ENCODE measurements at regions not wholly inside any gene's neighbourhood (a gene's known extent, or its start where the extent isn't known, plus 50 kb on each side); places are given as distances from the start of the nearest gene placed in this dataset.
"Not testable (repeated sequence)": the region's sequence is repeated elsewhere in the genome, so short reads cannot be mapped to it uniquely, and the experiment has no call there.

DNA sequence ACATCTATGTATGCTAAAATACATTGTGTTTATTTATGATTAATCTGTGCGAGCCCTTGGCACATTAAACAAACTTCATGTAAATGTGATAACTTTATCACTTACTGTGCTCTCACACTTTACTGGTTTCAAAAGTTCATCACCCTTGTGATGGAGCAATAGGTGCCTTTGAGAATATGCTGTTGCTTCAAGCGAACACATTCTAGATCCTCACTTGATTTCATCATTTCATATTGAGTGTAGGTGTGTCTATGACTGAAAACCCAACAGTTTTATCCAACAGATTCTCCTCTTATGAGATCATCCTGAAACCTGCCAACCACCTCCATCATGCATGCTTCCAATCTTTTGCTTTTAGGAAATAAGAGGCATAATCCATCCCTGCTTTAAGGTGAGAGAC, 854.4 kb downstream of the TMEM121 start:
- no peak overlapping the region for H3K27ac ChIP-seq
- TF ChIP-seq, protein P1, sequence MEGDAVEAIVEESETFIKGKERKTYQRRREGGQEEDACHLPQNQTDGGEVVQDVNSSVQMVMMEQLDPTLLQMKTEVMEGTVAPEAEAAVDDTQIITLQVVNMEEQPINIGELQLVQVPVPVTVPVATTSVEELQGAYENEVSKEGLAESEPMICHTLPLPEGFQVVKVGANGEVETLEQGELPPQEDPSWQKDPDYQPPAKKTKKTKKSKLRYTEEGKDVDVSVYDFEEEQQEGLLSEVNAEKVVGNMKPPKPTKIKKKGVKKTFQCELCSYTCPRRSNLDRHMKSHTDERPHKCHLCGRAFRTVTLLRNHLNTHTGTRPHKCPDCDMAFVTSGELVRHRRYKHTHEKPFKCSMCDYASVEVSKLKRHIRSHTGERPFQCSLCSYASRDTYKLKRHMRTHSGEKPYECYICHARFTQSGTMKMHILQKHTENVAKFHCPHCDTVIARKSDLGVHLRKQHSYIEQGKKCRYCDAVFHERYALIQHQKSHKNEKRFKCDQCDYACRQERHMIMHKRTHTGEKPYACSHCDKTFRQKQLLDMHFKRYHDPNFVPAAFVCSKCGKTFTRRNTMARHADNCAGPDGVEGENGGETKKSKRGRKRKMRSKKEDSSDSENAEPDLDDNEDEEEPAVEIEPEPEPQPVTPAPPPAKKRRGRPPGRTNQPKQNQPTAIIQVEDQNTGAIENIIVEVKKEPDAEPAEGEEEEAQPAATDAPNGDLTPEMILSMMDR (IDR thresholded peaks at IDR 0.05), result no peak
- no peak for TF ChIP-seq ZFX (IDR thresholded peaks at IDR 0.05; ENCODE audit: borderline replicate concordance)

DNA sequence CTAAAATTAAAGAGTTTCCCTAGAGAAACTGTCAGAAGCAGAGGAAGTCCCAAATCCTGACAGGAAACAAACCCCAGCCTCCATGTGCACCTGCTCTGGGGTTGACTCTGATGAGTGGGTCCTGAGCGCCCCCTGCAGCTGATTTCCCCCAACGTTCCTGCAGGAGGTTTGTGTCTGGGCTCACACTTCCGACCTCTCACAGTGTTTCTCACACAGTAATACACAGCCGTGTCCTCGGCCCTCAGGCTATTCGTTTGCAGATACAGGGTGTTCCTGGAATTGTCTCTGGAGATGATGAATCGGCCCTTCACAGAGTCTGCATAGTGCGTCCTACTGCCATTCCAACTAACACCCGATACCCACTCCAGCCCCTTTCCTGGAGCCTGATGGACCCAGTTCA, 862.8 kb downstream of the TMEM121 start:
- not testable (repeated sequence) for H3K27ac ChIP-seq

DNA sequence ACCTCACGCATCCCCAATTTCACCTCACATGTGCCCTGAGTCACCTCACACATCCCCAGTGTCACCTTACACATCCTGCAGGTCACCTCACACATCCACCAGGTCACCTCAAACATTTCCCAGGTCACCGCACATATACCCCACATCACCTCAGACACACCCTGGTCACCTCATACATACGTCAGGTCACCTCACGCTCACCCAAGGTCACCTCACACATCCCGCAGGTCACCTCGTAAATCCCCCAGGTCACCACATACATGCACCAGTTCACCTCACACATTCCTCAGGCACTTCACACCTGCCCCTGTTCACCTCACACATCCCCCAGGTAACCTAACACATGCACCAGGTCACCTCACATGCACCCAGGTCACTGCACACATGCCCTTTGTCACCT, 864.0 kb downstream of the TMEM121 start:
- no peak overlapping the region for H3K27ac ChIP-seq
- no peak for TF ChIP-seq ZFX (IDR thresholded peaks at IDR 0.05; ENCODE audit: borderline replicate concordance)
- TF ChIP-seq, protein P1 (IDR thresholded peaks at IDR 0.05), result no peak

DNA sequence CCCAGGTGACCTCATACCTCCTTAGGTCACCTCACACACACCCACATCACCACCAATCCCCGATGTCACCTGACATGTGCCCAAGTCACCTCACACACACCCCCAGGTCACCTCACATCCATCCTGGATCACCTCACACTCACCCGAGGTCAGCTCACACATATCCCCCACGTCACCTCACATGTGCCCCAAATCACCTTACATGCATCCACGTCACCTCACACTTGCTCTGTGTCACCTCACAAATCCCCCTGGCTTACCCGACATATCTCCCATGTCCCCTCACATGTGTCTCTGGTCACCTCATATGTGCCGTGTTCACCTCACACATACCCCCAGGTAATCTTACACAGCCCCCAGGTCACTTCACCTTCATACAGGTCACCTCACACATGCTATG, 864.6 kb downstream of the TMEM121 start:
- no peak overlapping the region for H3K27ac ChIP-seq
- TF ChIP-seq ZFX (IDR thresholded peaks at IDR 0.05; ENCODE audit: borderline replicate concordance), result no peak
- TF ChIP-seq, protein P1 (IDR thresholded peaks at IDR 0.05), result no peak

DNA sequence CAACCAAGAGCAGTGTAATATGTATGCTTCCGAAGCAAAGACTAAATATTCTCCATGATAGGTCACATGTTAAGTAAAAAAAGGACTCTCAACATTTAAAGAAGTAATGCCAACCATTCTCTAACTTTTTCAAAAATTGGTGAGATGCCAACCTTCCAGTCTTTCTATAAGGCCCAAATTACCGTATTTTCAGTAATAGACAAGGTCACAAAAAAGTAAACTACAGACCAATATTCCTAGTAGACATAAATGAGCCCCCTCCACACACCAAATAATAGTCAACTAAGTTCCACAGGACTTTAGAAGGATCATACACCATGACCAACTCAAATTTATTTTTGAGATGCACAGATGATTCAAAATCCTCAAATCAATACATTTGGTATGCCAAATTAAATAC, 867.4 kb downstream of the TMEM121 start:
- TF ChIP-seq ZFX (IDR thresholded peaks at IDR 0.05; ENCODE audit: borderline replicate concordance), result no peak
- TF ChIP-seq, protein P1 (IDR thresholded peaks at IDR 0.05), result no peak
- H3K27ac ChIP-seq, result no peak overlapping the region

DNA sequence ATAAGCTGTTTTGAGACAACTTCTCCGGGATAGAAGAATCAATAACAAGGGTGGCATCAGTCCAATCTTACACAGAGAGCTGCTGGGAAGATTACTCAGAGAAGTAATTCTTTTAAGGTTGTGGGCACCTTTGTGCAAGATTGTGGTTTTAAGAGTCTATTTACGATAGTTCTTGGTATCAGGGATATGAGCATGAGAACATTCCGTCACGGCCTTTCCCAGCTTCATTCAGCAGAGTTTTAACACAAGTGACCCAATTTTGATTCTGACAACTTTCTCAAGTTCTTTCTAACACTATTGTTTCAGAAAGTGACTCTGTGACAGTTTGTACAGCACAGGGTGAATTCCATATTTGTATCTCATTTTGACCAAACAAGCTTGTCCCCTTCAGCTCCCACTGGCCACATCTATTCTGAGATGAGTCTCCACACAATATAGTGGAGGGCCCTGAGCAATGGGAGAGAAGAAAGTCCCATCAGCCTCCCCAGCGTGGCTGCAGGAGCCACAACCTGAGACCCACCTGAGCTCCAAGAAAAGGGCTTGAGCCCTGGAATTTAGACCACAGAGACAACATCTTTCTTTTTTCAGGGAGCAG, 869.2 kb downstream of the TMEM121 start:
- H3K27ac ChIP-seq, result no peak overlapping the region
- TF ChIP-seq ZFX (IDR thresholded peaks at IDR 0.05; ENCODE audit: borderline replicate concordance), result no peak
- TF ChIP-seq, protein P1 (IDR thresholded peaks at IDR 0.05), result no peak

DNA sequence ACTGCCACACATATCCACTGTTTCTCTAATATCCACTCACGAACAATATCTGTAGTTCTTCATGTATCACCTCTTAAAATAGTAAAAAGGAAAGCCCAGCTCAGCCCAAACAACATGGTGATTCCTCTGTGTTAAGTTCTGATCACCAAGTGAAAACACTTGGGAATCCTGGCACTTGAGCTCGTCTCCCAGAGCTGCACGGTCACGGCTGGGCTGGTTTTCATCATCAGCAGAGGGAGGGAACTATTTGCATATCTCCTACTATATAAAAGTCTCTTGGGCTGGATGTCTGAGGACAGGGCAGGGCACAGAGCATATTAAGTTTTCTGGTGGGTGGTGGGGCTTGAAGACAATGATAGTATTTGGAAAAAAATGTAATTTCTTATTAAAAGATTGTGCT, 870.6 kb downstream of the TMEM121 start:
- H3K27ac ChIP-seq, result no peak overlapping the region
- no peak for TF ChIP-seq ZFX (IDR thresholded peaks at IDR 0.05; ENCODE audit: borderline replicate concordance)
- TF ChIP-seq, protein P1 (IDR thresholded peaks at IDR 0.05), result no peak

DNA sequence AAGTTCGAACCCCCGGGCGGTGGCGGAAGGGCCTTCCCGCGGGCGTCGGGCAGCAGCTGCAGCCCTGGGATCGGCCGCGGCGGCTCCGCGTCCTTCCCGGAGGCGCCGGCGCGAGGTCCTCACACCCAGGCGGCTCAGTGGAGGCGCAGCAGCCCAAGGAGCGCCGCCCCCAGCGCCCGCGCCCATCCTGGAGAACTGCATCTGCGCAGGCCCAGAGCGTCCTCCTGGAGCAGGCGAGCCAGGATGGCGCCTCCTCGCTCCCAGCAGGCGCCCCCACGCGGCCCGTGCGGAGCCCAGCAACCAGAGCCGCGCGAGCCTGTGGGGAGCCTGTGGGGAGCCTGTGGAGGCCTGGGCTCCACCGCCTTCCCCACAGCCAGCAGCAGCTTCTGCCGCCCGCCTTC, 872.5 kb downstream of the TMEM121 start:
- H3K27ac ChIP-seq, result not testable (repeated sequence)

DNA sequence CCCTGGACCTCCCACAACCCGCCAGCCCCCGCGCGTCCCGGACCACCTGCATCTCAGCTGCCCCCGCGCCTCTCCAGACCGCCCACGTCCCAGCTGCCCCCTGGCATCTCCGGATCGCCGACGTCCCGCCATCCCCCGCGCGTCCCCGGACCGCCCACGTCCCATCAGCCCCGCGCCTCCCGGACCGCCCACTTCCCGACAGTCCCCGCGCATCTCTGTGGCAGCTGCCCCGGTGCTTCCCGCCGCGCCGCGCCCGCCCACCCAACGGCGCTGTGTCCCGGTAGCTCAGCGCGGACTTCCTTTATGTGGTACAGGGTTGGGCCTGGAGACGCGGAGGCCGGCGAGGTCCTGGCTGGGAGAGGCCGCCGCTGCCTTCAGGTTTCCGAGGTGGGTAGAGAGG, 874.9 kb downstream of the TMEM121 start:
- H3K27ac ChIP-seq, result not testable (repeated sequence)

All from 22Rv1 (cell line).